Panc1 (cell line): ENCODE measurements at regions not wholly inside any gene's neighbourhood (a gene's known extent, or its start where the extent isn't known, plus 50 kb on each side); places are given as distances from the start of the nearest gene placed in this dataset.

Experiments
- ATAC-seq: fragments of 200-7000 bp; cut with Tn5 transposase; 2 replicates; pipeline ENCODE4 v1.9.1; 2020; ENCODE audit warnings: mild to moderate bottlenecking, moderate library complexity
- BruUV-seq: library from RNA; stranded (reverse); fragments of 400-500 nt; replicated peaks from 2 replicates; lab custom pipeline; 2021; lab: Mats Ljungman, UMichigan
- CTCF ChIA-PET: fragments of 300-600 bp; sonication (Branson Sonifier 250); formaldehyde crosslinking; loops from one replicate; lab custom pipeline; 2022; ENCODE audit warnings: antibody characterized with exemption; lab: Charles Lee
- POLR2A ChIA-PET: fragments of 300-600 bp; sonication (Branson Sonifier 250); formaldehyde crosslinking; loops from one replicate; lab custom pipeline; 2022; ENCODE audit warnings: antibody characterized with exemption; lab: Charles Lee
- DNase-seq: peaks from one replicate; pipeline ENCODE4 v3.0.0-alpha.2; 2010; ENCODE audit warnings: low read depth, low spot score
- H3K27ac ChIP-seq: 2 replicates; pipeline ENCODE4 v1.5.1; 2011; ENCODE audit warnings: mild to moderate bottlenecking, low read length, inconsistent platforms
- H3K27me3 ChIP-seq: fragments of 200-500 bp; sonication (Bioruptor generic); 2 replicates; pipeline ENCODE4 v1.6.0; 2014; ENCODE audit warnings: low read length, inconsistent platforms; ENCODE audit not compliant: control insufficient read depth, insufficient read depth
- H3K36me3 ChIP-seq: fragments of 200-500 bp; sonication (Bioruptor generic); 2 replicates; pipeline ENCODE4 v1.5.1; 2014; ENCODE audit warnings: inconsistent platforms, mild to moderate bottlenecking, low read length, moderate library complexity; ENCODE audit not compliant: control insufficient read depth, insufficient read depth
- H3K4me1 ChIP-seq: 2 replicates; pipeline ENCODE4 v1.5.1; 2011; ENCODE audit warnings: inconsistent platforms, mild to moderate bottlenecking, low read length, moderate library complexity; ENCODE audit not compliant: control insufficient read depth, insufficient read depth
- H3K4me3 ChIP-seq, 2 experiments: 2 replicates each; pipeline ENCODE4 v1.5.1; 2011 to 2012; ENCODE audit warnings: low read depth in 2 of 2, low read length in 2 of 2, mild to moderate bottlenecking in 2 of 2, inconsistent platforms in 1 of 2, moderate library complexity in 1 of 2
- H3K9me3 ChIP-seq: fragments of 200-500 bp; sonication (Bioruptor generic); 2 replicates; pipeline ENCODE4 v1.5.1; 2014; ENCODE audit warnings: low read depth, mild to moderate bottlenecking, inconsistent platforms, low read length, moderate library complexity; ENCODE audit not compliant: control insufficient read depth, insufficient read depth
- CTCF ChIP-seq: fragments of 450-650 bp; IDR thresholded peaks from 2 replicates; pipeline ENCODE4 v1.5.1; 2017; ENCODE audit warnings: mild to moderate bottlenecking
- POLR2AphosphoS5 ChIP-seq: IDR thresholded peaks from 2 replicates; pipeline ENCODE4 v1.6.1; 2012; ENCODE audit warnings: mild to moderate bottlenecking, low read depth, low read length, moderate library complexity
- SIN3A ChIP-seq: IDR thresholded peaks from 2 replicates; pipeline ENCODE4 v1.6.1; 2012; ENCODE audit warnings: low read depth, mild to moderate bottlenecking, low read length, moderate library complexity, borderline replicate concordance; ENCODE audit not compliant: insufficient read depth
- TCF7L2 ChIP-seq: IDR thresholded peaks from 2 replicates; pipeline ENCODE4 v1.6.1; 2011; ENCODE audit warnings: mild to moderate bottlenecking, low read depth, low read length, inconsistent platforms
- in situ Hi-C: cut with HindIII; loops from 2 replicates; pipeline ENCODE4 v1.10.0; 2016; ENCODE audit warnings: low sequenced_read_pairs, low pct_unique_long_range_greater_than_20kb
- intact Hi-C: fragments of 100-400 bp; cut with micrococcal nuclease; formaldehyde crosslinking; loops from one replicate; pipeline ENCODE4 v1.10.0; 2022; ENCODE audit not compliant: unreplicated experiment
- TF ChIP-seq, protein P1 (sequence below), 2 experiments: IDR thresholded peaks; 2 replicates each; pipeline ENCODE4 v1.6.1; 2011 to 2012; ENCODE audit warnings: low read depth in 2 of 2, control low read depth in 1 of 2, low read length in 1 of 2, mild to moderate bottlenecking in 1 of 2, moderate library complexity in 1 of 2; ENCODE audit not compliant: insufficient read depth in 1 of 2

DNA sequence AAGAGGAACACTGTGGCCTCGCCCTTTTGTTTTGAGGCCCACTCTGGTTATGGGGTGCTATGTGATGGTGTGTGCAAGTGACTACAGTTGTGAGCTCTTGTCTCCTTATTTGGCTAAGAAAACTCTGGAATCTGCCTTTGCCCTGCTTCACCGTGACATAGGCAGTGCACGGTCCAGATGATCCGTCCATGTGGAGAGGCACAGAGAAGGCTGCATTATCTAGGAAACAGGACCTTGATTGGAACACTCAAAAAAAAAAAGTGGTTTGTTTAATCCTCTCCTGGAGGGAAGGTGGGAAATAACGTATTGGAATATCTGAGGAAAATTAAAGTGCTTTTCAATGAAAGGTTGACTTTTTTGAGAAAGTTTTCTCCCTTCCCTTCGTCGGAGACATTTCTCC, 233.3 kb downstream of the CHD9NB start:
- ChIA-PET POLR2A (no interaction called here), CTCF (no interaction called here)
- Histone ChIP-seq H3K27me3 (no peaks in the 10 kb centered on the region), H3K36me3 (no peaks in the 10 kb centered on the region), H3K4me3 (no peak overlapping the region), H3K4me1 (no peaks in the 10 kb centered on the region), H3K9me3 (no peaks in the 10 kb centered on the region), H3K27ac (no peak overlapping the region)
- DNase-seq, result no peak
- in situ Hi-C loops (no loop called here), intact Hi-C loops (no loop called here)
- no peak for ATAC-seq
- no TSS peak for BruUV-seq
- no peak for TF ChIP-seq SIN3A
- TF ChIP-seq TCF7L2, result no peak
- TF ChIP-seq, protein P1, sequence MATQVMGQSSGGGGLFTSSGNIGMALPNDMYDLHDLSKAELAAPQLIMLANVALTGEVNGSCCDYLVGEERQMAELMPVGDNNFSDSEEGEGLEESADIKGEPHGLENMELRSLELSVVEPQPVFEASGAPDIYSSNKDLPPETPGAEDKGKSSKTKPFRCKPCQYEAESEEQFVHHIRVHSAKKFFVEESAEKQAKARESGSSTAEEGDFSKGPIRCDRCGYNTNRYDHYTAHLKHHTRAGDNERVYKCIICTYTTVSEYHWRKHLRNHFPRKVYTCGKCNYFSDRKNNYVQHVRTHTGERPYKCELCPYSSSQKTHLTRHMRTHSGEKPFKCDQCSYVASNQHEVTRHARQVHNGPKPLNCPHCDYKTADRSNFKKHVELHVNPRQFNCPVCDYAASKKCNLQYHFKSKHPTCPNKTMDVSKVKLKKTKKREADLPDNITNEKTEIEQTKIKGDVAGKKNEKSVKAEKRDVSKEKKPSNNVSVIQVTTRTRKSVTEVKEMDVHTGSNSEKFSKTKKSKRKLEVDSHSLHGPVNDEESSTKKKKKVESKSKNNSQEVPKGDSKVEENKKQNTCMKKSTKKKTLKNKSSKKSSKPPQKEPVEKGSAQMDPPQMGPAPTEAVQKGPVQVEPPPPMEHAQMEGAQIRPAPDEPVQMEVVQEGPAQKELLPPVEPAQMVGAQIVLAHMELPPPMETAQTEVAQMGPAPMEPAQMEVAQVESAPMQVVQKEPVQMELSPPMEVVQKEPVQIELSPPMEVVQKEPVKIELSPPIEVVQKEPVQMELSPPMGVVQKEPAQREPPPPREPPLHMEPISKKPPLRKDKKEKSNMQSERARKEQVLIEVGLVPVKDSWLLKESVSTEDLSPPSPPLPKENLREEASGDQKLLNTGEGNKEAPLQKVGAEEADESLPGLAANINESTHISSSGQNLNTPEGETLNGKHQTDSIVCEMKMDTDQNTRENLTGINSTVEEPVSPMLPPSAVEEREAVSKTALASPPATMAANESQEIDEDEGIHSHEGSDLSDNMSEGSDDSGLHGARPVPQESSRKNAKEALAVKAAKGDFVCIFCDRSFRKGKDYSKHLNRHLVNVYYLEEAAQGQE (IDR thresholded peaks at IDR 0.05; ENCODE audit: insufficient read depth in 1 of 2, low read depth in 2 of 2, low read length in 1 of 2), result no peak
- no peak for TF ChIP-seq CTCF
- TF ChIP-seq POLR2AphosphoS5, result no peak

- in situ Hi-C loops (no loop called here), intact Hi-C loops (no loop called here)
- DNase-seq (no peak), ATAC-seq (no peak)
- TF ChIP-seq, protein P1 (IDR thresholded peaks at IDR 0.05; ENCODE audit: insufficient read depth in 1 of 2, low read depth in 2 of 2, low read length in 1 of 2), result no peak
- no peak for TF ChIP-seq SIN3A
- no peak for TF ChIP-seq TCF7L2
- no peak for TF ChIP-seq POLR2AphosphoS5
- TF ChIP-seq CTCF, result no peak
- Histone ChIP-seq H3K36me3 (no peaks in the 10 kb centered on the region), H3K4me1 (no peaks in the 10 kb centered on the region), H3K9me3 (no peaks in the 10 kb centered on the region), H3K27ac (no peak overlapping the region), H3K4me3 (no peak overlapping the region), H3K27me3 (no peaks in the 10 kb centered on the region)
- BruUV-seq, result no TSS peak
- ChIA-PET POLR2A (no interaction called here), CTCF (no interaction called here)
These were observed 235.0 kb downstream of the CHD9NB start for GRCh38 chr16:52817696-52818095.
